CD14-positive monocyte (primary cell): ENCODE measurements at regions not wholly inside any gene's neighbourhood (a gene's known extent, or its start where the extent isn't known, plus 50 kb on each side); places are given as distances from the start of the nearest gene placed in this dataset.

Experiments used
- DNase-seq, 3 donors: peaks; one replicate each; pipeline ENCODE4 v3.0.0-alpha.2; 2011 to 2022
- H2AFZ ChIP-seq: 2 replicates; pipeline ENCODE4 v1.6.0; 2012; ENCODE audit warnings: mild to moderate bottlenecking, low read depth, low read length, inconsistent platforms; ENCODE audit not compliant: insufficient read depth, poor library complexity, severe bottlenecking
- H3K27ac ChIP-seq, 2 donors: 1 replicate in 1 of 2; 2 replicates in 1 of 2; pipeline ENCODE4 v1.5.1; 2012 to 2013; ENCODE audit warnings: low read length in 2 of 2, control low read depth in 1 of 2, inconsistent platforms in 1 of 2, low read depth in 1 of 2, mild to moderate bottlenecking in 1 of 2
- H3K27me3 ChIP-seq, 2 donors: one replicate each; pipeline versions ENCODE4 v1.6.0 to v1.6.1; 2011 to 2013; ENCODE audit warnings: low read length in 2 of 2; ENCODE audit not compliant: control insufficient read depth in 2 of 2, insufficient read depth in 2 of 2
- H3K36me3 ChIP-seq, 2 donors: replicated peaks in 1 of 2; 1 replicate in 1 of 2; 2 replicates in 1 of 2; pipeline versions ENCODE4 v1.5.1 to v1.6.1; 2012 to 2013; ENCODE audit warnings: low read length in 2 of 2, control low read depth in 1 of 2, inconsistent platforms in 1 of 2, mild to moderate bottlenecking in 1 of 2; ENCODE audit not compliant: insufficient read depth in 2 of 2, control insufficient read depth in 1 of 2
- H3K4me1 ChIP-seq, 2 donors: 1 replicate in 1 of 2; 2 replicates in 1 of 2; pipeline versions ENCODE4 v1.5.1 to v1.6.1; 2012 to 2013; ENCODE audit warnings: low read length in 2 of 2, control low read depth in 1 of 2, inconsistent platforms in 1 of 2, mild to moderate bottlenecking in 1 of 2, moderate library complexity in 1 of 2; ENCODE audit not compliant: insufficient read depth in 2 of 2, control insufficient read depth in 1 of 2
- H3K4me2 ChIP-seq: replicated peaks from 2 replicates; pipeline ENCODE3; 2012; ENCODE audit warnings: low read length, moderate library complexity, mild to moderate bottlenecking; ENCODE audit not compliant: poor library complexity, severe bottlenecking; ENCODE audit errors: extremely low read depth
- H3K4me3 ChIP-seq, 3 experiments: fragments of 200-600 bp in 1 of 3; sonication (generic) in 1 of 3; replicated peaks in 1 of 3; 1 replicate in 2 of 3; 2 replicates in 1 of 3; pipeline ENCODE4 v1.5.1; 2011 to 2013; ENCODE audit warnings: low read length in 3 of 3, mild to moderate bottlenecking in 3 of 3, control low read depth in 2 of 3, low read depth in 2 of 3, inconsistent platforms in 1 of 3, moderate library complexity in 1 of 3
- H3K79me2 ChIP-seq: 2 replicates; pipeline ENCODE4 v1.6.0; 2012; ENCODE audit warnings: mild to moderate bottlenecking, control low read depth, inconsistent platforms, low read length, moderate library complexity; ENCODE audit not compliant: insufficient read depth
- H3K9ac ChIP-seq: 2 replicates; pipeline ENCODE4 v1.6.0; 2017; ENCODE audit warnings: low read length, mild to moderate bottlenecking; ENCODE audit not compliant: insufficient read depth, poor library complexity, severe bottlenecking
- H3K9me3 ChIP-seq, 2 donors: replicated peaks in 1 of 2; 1 replicate in 1 of 2; 2 replicates in 1 of 2; pipeline versions ENCODE4 v1.5.1 to v1.6.1; 2012 to 2013; ENCODE audit warnings: low read length in 2 of 2, control low read depth in 1 of 2; ENCODE audit not compliant: control insufficient read depth in 1 of 2, insufficient read depth in 1 of 2
- H4K20me1 ChIP-seq: 2 replicates; pipeline ENCODE4 v1.6.0; 2012; ENCODE audit warnings: mild to moderate bottlenecking, low read length, control low read depth, moderate library complexity; ENCODE audit not compliant: insufficient read depth
- H3K27ac Mint-ChIP-seq, 7 donors: one replicate each; pipeline ENCODE4 v1.8.0; 2020; ENCODE audit warnings: mild to moderate bottlenecking in 7 of 7, mixed read lengths in 7 of 7, moderate library complexity in 6 of 7, inconsistent platforms in 2 of 7
- H3K27me3 Mint-ChIP-seq, 3 donors: one replicate each; pipeline ENCODE4 v1.8.0; 2021 to 2022; ENCODE audit warnings: low read depth in 3 of 3, mild to moderate bottlenecking in 3 of 3, mixed read lengths in 3 of 3, moderate library complexity in 3 of 3, inconsistent platforms in 1 of 3
- H3K36me3 Mint-ChIP-seq, 2 donors: one replicate each; pipeline ENCODE4 v1.8.0; 2020; ENCODE audit warnings: mixed read lengths in 2 of 2, inconsistent platforms in 1 of 2, mild to moderate bottlenecking in 1 of 2
- H3K4me1 Mint-ChIP-seq: one replicate; pipeline ENCODE4 v1.8.0; 2020; ENCODE audit warnings: mild to moderate bottlenecking, mixed read lengths
- H3K4me3 Mint-ChIP-seq, 2 donors: one replicate each; pipeline ENCODE4 v1.8.0; 2020; ENCODE audit warnings: mild to moderate bottlenecking in 2 of 2, mixed read lengths in 2 of 2, moderate library complexity in 1 of 2
- H3K9me3 Mint-ChIP-seq, 7 donors: one replicate each; pipeline ENCODE4 v1.8.0; 2020 to 2022; ENCODE audit warnings: mixed read lengths in 7 of 7, mild to moderate bottlenecking in 6 of 7, moderate library complexity in 6 of 7, inconsistent platforms in 2 of 7
- WGBS: methylation state at CpG from one replicate; pipeline ENCODE4 v1.1.5; 2013; ENCODE audit warnings: missing lambda C conversion rate; ENCODE audit not compliant: insufficient coverage; 5-methylcytosine and 5-hydroxymethylcytosine counted together
- intact Hi-C, 2 donors: fragments of 100-400 bp; cut with micrococcal nuclease; formaldehyde crosslinking; loops; one replicate each; pipeline versions ENCODE4 v1.15.0 to v1.15.1; 2023
- TF ChIP-seq, protein P1 (sequence below): fragments of 200-600 bp; IDR thresholded peaks from one replicate; pipeline ENCODE4 v1.8.0; 2022; ENCODE audit warnings: antibody characterized with exemption, mild to moderate bottlenecking

DNA sequence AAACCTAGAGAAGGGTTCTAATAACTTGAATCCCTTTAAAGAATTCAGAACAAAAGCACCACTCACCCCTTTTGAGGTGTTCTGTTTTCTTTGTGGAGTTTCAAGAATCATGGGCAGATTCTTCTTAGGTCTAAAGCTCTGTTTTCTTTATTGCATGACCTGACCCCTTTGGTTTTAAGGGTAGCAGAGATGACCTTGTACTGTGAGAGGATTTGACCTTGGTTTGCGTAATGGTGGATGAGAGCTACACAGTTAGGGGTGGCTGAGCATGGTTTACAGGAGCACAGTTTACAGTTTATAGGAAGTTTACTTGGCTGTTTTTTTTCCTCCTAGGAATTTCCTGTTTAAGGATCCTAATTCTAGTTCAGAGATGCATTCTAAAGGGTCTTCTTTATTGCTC, 1095.6 kb upstream of the NRXN1 start:
- Histone ChIP-seq H3K36me3 (no peaks in the 10 kb centered on the region), H2AFZ (no peak overlapping the region), H3K4me3 (no peak overlapping the region), H3K9me3 (peaks cover 0 to 4% of the 10 kb centered on the region in 2 donors), H3K9ac (no peak overlapping the region), H3K27ac (no peak overlapping the region), H3K27me3 (no peaks in the 10 kb centered on the region), H3K4me2 (no peak overlapping the region), H3K79me2 (no peaks in the 10 kb centered on the region), H3K4me1 (no peaks in the 10 kb centered on the region), H4K20me1 (no peaks in the 10 kb centered on the region)
- no peak for DNase-seq
- intact Hi-C loops: no loop called here
- H3K4me3 Mint-ChIP-seq: no peak overlapping the region
- H3K27ac Mint-ChIP-seq: no peak overlapping the region
- H3K4me1 Mint-ChIP-seq: no peaks in the 10 kb centered on the region
- no peaks in the 10 kb centered on the region for H3K36me3 Mint-ChIP-seq
- no peaks in the 10 kb centered on the region for H3K27me3 Mint-ChIP-seq
- peaks cover 0 to 6% (median 3%) of the 10 kb centered on the region in 7 donors for H3K9me3 Mint-ChIP-seq
- TF ChIP-seq, protein P1, sequence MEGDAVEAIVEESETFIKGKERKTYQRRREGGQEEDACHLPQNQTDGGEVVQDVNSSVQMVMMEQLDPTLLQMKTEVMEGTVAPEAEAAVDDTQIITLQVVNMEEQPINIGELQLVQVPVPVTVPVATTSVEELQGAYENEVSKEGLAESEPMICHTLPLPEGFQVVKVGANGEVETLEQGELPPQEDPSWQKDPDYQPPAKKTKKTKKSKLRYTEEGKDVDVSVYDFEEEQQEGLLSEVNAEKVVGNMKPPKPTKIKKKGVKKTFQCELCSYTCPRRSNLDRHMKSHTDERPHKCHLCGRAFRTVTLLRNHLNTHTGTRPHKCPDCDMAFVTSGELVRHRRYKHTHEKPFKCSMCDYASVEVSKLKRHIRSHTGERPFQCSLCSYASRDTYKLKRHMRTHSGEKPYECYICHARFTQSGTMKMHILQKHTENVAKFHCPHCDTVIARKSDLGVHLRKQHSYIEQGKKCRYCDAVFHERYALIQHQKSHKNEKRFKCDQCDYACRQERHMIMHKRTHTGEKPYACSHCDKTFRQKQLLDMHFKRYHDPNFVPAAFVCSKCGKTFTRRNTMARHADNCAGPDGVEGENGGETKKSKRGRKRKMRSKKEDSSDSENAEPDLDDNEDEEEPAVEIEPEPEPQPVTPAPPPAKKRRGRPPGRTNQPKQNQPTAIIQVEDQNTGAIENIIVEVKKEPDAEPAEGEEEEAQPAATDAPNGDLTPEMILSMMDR: no peak
- 80% methylated on average over 1 of the region's 1 CpG for WGBS

DNA sequence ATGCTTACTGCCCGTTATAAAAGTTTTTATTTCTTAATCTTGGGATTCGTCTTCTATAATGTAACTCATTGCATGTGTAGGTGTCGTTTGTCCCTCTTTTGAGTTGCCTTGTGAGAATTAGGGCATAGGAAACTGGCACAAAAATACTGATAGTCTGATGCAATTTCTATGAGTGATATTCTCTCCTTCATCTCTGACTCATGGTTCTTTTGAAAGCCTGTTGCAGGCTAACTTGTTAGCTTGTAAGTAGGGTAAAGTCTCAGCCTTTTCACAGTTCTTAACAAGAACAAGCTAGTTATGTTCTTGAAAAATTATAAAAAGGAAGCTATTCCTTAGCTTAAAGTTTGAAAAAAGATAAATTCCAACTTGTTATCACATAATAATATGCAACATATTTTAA, 1085.4 kb upstream of the NRXN1 start:
- 100% methylated on average over 1 of the region's 3 CpGs for WGBS
- H3K27ac Mint-ChIP-seq: no peak overlapping the region
- no peaks in the 10 kb centered on the region for H3K4me1 Mint-ChIP-seq
- intact Hi-C loops: no loop called here
- Histone ChIP-seq H3K36me3 (no peaks in the 10 kb centered on the region), H3K9me3 (no peaks in the 10 kb centered on the region), H3K9ac (no peak overlapping the region), H3K27ac (no peak overlapping the region), H3K79me2 (no peaks in the 10 kb centered on the region), H2AFZ (no peak overlapping the region), H3K27me3 (no peaks in the 10 kb centered on the region), H3K4me2 (no peak overlapping the region), H3K4me3 (no peak overlapping the region), H4K20me1 (no peaks in the 10 kb centered on the region), H3K4me1 (no peaks in the 10 kb centered on the region)
- TF ChIP-seq, protein P1: no peak
- H3K27me3 Mint-ChIP-seq: peaks cover 0 to 2% (median 0%) of the 10 kb centered on the region in 3 donors
- H3K9me3 Mint-ChIP-seq: no peaks in the 10 kb centered on the region
- H3K36me3 Mint-ChIP-seq: no peaks in the 10 kb centered on the region
- DNase-seq: no peak
- no peak overlapping the region for H3K4me3 Mint-ChIP-seq
